ENCODE measurements at regions not wholly inside any gene's neighbourhood (a gene's known extent, or its start where the extent isn't known, plus 50 kb on each side); places are given as distances from the start of the nearest gene placed in this dataset.

GRCh38 chr2:107267086-107267485 is 381.1 kb upstream of the ST6GAL2 start:
- Histone ChIP-seq H3K36me3 (ENCODE audit: control insufficient read depth, insufficient read depth, low read length) (no peaks in the 10 kb centered on the region), H3K4me3 (ENCODE audit: low read depth, low read length) (no peak overlapping the region), H3K27me3 (ENCODE audit: control insufficient read depth, insufficient read depth, low read length) (no peaks in the 10 kb centered on the region)
- ChIA-PET POLR2A (no interaction called here), CTCF (no interaction called here)
- no peak for DNase-seq (ENCODE audit: low read depth)
- TF ChIP-seq CTCF (IDR thresholded peaks at IDR 0.05; ENCODE audit: insufficient read depth, low read depth, low read length), result no peak

GRCh38 chr2:107276034-107276433 is 390.1 kb upstream of the ST6GAL2 start:
- Histone ChIP-seq H3K4me3 (ENCODE audit: low read depth, low read length) (no peak overlapping the region), H3K27me3 (ENCODE audit: control insufficient read depth, insufficient read depth, low read length) (no peaks in the 10 kb centered on the region), H3K36me3 (ENCODE audit: control insufficient read depth, insufficient read depth, low read length) (no peaks in the 10 kb centered on the region)
- no peak for DNase-seq (ENCODE audit: low read depth)
- ChIA-PET POLR2A (no interaction called here), CTCF (no interaction called here)
- TF ChIP-seq CTCF (IDR thresholded peaks at IDR 0.05; ENCODE audit: insufficient read depth, low read depth, low read length), result no peak

- no peak for TF ChIP-seq CTCF (IDR thresholded peaks at IDR 0.05; ENCODE audit: insufficient read depth, low read depth, low read length)
- ChIA-PET CTCF (no interaction called here), POLR2A (no interaction called here)
- no peak overlapping the region for H3K4me3 ChIP-seq (ENCODE audit: low read depth, low read length)
- no peaks in the 10 kb centered on the region for H3K36me3 ChIP-seq (ENCODE audit: control insufficient read depth, insufficient read depth, low read length)
- DNase-seq (ENCODE audit: low read depth), result no peak
- H3K27me3 ChIP-seq (ENCODE audit: control insufficient read depth, insufficient read depth, low read length), result no peaks in the 10 kb centered on the region
These were observed 392.7 kb upstream of the ST6GAL2 start for GRCh38 chr2:107278672-107279071.

- POLR2A ChIA-PET, result no interaction called here
- no peak for TF ChIP-seq CTCF (IDR thresholded peaks at IDR 0.05; ENCODE audit: insufficient read depth, low read depth, low read length)
- no peak for DNase-seq (ENCODE audit: low read depth)
- no peaks in the 10 kb centered on the region for H3K36me3 ChIP-seq (ENCODE audit: control insufficient read depth, insufficient read depth, low read length)
- H3K27me3 ChIP-seq (ENCODE audit: control insufficient read depth, insufficient read depth, low read length), result no peaks in the 10 kb centered on the region
- H3K4me3 ChIP-seq (ENCODE audit: low read depth, low read length), result no peak overlapping the region
- CTCF ChIA-PET, result no interaction called here
These were observed 395.7 kb upstream of the ST6GAL2 start for GRCh38 chr2:107281637-107282036.

- Histone ChIP-seq H3K36me3 (ENCODE audit: control insufficient read depth, insufficient read depth, low read length) (no peaks in the 10 kb centered on the region), H3K27me3 (ENCODE audit: control insufficient read depth, insufficient read depth, low read length) (no peaks in the 10 kb centered on the region), H3K4me3 (ENCODE audit: low read depth, low read length) (no peak overlapping the region)
- POLR2A ChIA-PET, result no interaction called here
- no peak for TF ChIP-seq CTCF (IDR thresholded peaks at IDR 0.05; ENCODE audit: insufficient read depth, low read depth, low read length)
- CTCF ChIA-PET, result no interaction called here
- DNase-seq (ENCODE audit: low read depth), result no peak
These were observed 396.2 kb upstream of the ST6GAL2 start for GRCh38 chr2:107282135-107282534.
